Parathyroid adenoma (tissue), 2 donors: ENCODE measurements at regions not wholly inside any gene's neighbourhood (a gene's known extent, or its start where the extent isn't known, plus 50 kb on each side); places are given as distances from the start of the nearest gene placed in this dataset.

ENCODE experiments used
- H2AFZ ChIP-seq: fragments of 300-600 bp; sonication (generic); one replicate; pipeline ENCODE4 v1.7.0; 2017; ENCODE audit warnings: antibody characterized with exemption, mild to moderate bottlenecking
- H3K27ac ChIP-seq: fragments of 300-600 bp; sonication (generic); one replicate; pipeline ENCODE4 v1.7.0; 2017
- H3K27me3 ChIP-seq: fragments of 300-600 bp; sonication (generic); one replicate; pipeline ENCODE4 v1.7.0; 2017; ENCODE audit warnings: low read length; ENCODE audit not compliant: control insufficient read depth, insufficient read depth
- H3K36me3 ChIP-seq: fragments of 300-600 bp; sonication (generic); one replicate; pipeline ENCODE4 v1.7.0; 2017; ENCODE audit warnings: low read length; ENCODE audit not compliant: control insufficient read depth, insufficient read depth
- H3K4me1 ChIP-seq: fragments of 300-600 bp; sonication (generic); one replicate; pipeline ENCODE4 v1.7.0; 2017; ENCODE audit warnings: control low read depth
- H3K4me2 ChIP-seq: fragments of 300-600 bp; sonication (generic); one replicate; pipeline ENCODE4 v1.7.0; 2017; ENCODE audit warnings: low read length
- H3K4me3 ChIP-seq: fragments of 300-600 bp; sonication (generic); one replicate; pipeline ENCODE4 v1.7.0; 2017; ENCODE audit warnings: low read depth, low read length
- H3K79me2 ChIP-seq: fragments of 300-600 bp; sonication (generic); one replicate; pipeline ENCODE4 v1.7.0; 2017; ENCODE audit warnings: control low read depth
- H3K9ac ChIP-seq: fragments of 300-600 bp; sonication (generic); one replicate; pipeline ENCODE4 v1.7.0; 2017; ENCODE audit warnings: mild to moderate bottlenecking
- H3K9me3 ChIP-seq: fragments of 300-600 bp; sonication (generic); one replicate; pipeline ENCODE4 v1.7.0; 2017; ENCODE audit warnings: low read length; ENCODE audit not compliant: control insufficient read depth
- CTCF ChIP-seq: fragments of 300-600 bp; sonication (generic); IDR thresholded peaks from one replicate; pipeline ENCODE4 v1.7.0; 2017; ENCODE audit warnings: antibody characterized with exemption, mild to moderate bottlenecking
- donor health status: primary hyperparathyroidism.

DNA sequence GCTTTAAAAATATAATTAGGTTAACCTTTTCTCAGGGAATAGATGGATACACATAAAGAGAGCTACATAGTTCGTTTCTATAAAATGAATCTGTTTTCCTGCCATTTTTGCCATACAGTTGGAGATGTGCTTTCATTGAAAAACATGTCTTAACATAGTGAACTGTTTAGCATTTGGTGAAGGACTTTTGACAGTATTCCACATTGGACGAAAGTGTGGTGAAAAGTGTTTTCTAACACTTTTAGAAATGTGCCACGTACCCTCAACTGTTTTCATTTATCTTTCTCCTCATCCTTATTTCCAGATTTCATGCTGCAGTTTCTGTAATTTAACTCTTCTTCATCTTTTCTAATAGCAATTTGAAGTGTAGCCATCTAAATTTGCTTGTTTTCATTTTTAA lies 249.1 kb upstream of the MTNR1B start:
- H2AFZ ChIP-seq: no peak overlapping the region
- H3K27me3 ChIP-seq: no peaks in the 10 kb centered on the region
- no peak overlapping the region for H3K27ac ChIP-seq
- H3K36me3 ChIP-seq: no peaks in the 10 kb centered on the region
- no peak overlapping the region for H3K9ac ChIP-seq
- no peak overlapping the region for H3K4me3 ChIP-seq
- no peaks in the 10 kb centered on the region for H3K79me2 ChIP-seq
- no peak overlapping the region for H3K4me2 ChIP-seq
- H3K4me1 ChIP-seq: no peaks in the 10 kb centered on the region
- TF ChIP-seq CTCF: no peak
- H3K9me3 ChIP-seq: no peaks in the 10 kb centered on the region

- Histone ChIP-seq H3K4me3 (no peak overlapping the region), H3K9me3 (no peaks in the 10 kb centered on the region), H3K4me2 (no peak overlapping the region), H3K27me3 (no peaks in the 10 kb centered on the region), H3K79me2 (no peaks in the 10 kb centered on the region), H2AFZ (no peak overlapping the region), H3K27ac (no peak overlapping the region), H3K4me1 (no peaks in the 10 kb centered on the region), H3K9ac (no peak overlapping the region), H3K36me3 (no peaks in the 10 kb centered on the region)
- TF ChIP-seq CTCF: no peak
These were observed 244.1 kb upstream of the MTNR1B start for GRCh38 chr11:92725352-92725751.

- no peaks in the 10 kb centered on the region for H3K4me1 ChIP-seq
- no peak overlapping the region for H3K4me2 ChIP-seq
- no peaks in the 10 kb centered on the region for H3K79me2 ChIP-seq
- H3K9me3 ChIP-seq: no peaks in the 10 kb centered on the region
- no peak overlapping the region for H3K4me3 ChIP-seq
- H3K36me3 ChIP-seq: no peaks in the 10 kb centered on the region
- H3K27me3 ChIP-seq: no peaks in the 10 kb centered on the region
- H3K9ac ChIP-seq: no peak overlapping the region
- H2AFZ ChIP-seq: no peak overlapping the region
- no peak for TF ChIP-seq CTCF
- no peak overlapping the region for H3K27ac ChIP-seq
These were observed 242.3 kb upstream of the MTNR1B start for GRCh38 chr11:92727123-92727522.

DNA sequence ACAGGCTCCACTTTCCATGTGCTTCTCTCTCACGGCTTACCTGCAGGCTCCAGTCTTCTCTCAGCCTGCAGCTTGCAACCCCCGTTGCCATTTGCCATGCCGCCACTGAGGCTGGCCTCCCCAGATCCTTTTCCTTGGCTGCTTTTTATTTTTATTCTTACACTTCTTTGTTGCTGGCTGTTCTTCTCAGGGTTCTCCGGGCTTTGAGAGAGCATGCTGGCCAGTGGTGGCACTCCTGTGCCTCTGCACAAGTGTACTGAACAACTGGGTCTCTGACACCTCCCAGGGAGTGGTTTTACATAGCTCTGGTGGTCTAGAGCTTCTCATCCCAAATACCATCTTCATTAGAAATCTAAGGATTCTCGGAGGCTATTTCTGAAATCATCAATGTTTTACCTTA lies 241.7 kb upstream of the MTNR1B start:
- TF ChIP-seq CTCF: no peak
- no peak overlapping the region for H3K4me2 ChIP-seq
- H2AFZ ChIP-seq: no peak overlapping the region
- no peaks in the 10 kb centered on the region for H3K27me3 ChIP-seq
- no peak overlapping the region for H3K9ac ChIP-seq
- no peak overlapping the region for H3K27ac ChIP-seq
- no peaks in the 10 kb centered on the region for H3K9me3 ChIP-seq
- no peak overlapping the region for H3K4me3 ChIP-seq
- H3K4me1 ChIP-seq: no peaks in the 10 kb centered on the region
- H3K36me3 ChIP-seq: no peaks in the 10 kb centered on the region
- no peaks in the 10 kb centered on the region for H3K79me2 ChIP-seq

GRCh38 chr11:92728628-92729027 lies 240.8 kb upstream of the MTNR1B start:
- Histone ChIP-seq H3K9ac (no peak overlapping the region), H3K27ac (no peak overlapping the region), H3K9me3 (no peaks in the 10 kb centered on the region), H3K27me3 (no peaks in the 10 kb centered on the region), H3K79me2 (no peaks in the 10 kb centered on the region), H3K4me1 (no peaks in the 10 kb centered on the region), H2AFZ (no peak overlapping the region), H3K36me3 (no peaks in the 10 kb centered on the region), H3K4me2 (no peak overlapping the region), H3K4me3 (no peak overlapping the region)
- TF ChIP-seq CTCF: no peak
